ENCODE measurements at regions not wholly inside any gene's neighbourhood (a gene's known extent, or its start where the extent isn't known, plus 50 kb on each side); places are given as distances from the start of the nearest gene placed in this dataset.
A peak's percentile ranks its signal among the peaks of the same experiment; 100 is the strongest.

DNA sequence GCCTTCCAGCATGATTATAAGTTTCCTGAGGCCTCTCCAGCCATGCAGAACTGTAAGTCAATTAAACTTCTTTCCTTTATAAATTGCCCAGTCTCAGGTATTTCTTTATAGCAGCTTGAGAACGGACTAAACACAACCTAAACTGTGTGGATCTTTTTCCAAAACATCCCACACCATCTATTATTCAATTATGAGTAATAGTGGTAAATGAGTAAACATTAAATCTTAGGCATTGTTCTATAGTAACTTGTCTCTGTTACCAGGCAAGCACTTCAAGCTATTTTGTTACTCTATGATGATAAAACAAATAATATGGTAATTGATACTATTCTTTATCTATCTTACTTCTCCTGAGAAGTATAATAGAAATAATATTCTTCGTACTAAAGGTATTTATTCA, 536.9 kb upstream of the CHAC2 start:
- no peaks in the 10 kb centered on the region for H3K36me3 ChIP-seq (ENCODE audit: control insufficient read depth in 1 of 2, insufficient read depth in 2 of 2, low read length in 2 of 2)
- no peaks in the 10 kb centered on the region for H3K27me3 ChIP-seq (ENCODE audit: insufficient read depth, low read length)
- no peak overlapping the region for H3K14ac ChIP-seq (ENCODE audit: low read length)
- no CpG with 5 or more reads among the region's 2 CpGs for WGBS (ENCODE audit: extremely low coverage, insufficient coverage, insufficient read length)
- no peaks in the 10 kb centered on the region for H3K79me1 ChIP-seq (ENCODE audit: low read length)
- no peaks in the 10 kb centered on the region for H3K9me3 ChIP-seq (ENCODE audit: insufficient read depth, low read depth, low read length)
- no peak overlapping the region for H3K23ac ChIP-seq (ENCODE audit: low read length)
- no peak overlapping the region for H2AFZ ChIP-seq (ENCODE audit: insufficient read depth, low read length, poor library complexity)
- no peak overlapping the region for H3K27ac ChIP-seq (ENCODE audit: low read depth, low read length)
- no peak overlapping the region for H4K12ac ChIP-seq (ENCODE audit: low read depth, low read length)
- H2BK120ac ChIP-seq (ENCODE audit: insufficient read depth, low read length, poor library complexity) = no peak overlapping the region
- no peak overlapping the region for H4K8ac ChIP-seq (ENCODE audit: low read depth, low read length)
- no peaks in the 10 kb centered on the region for H3K4me1 ChIP-seq (ENCODE audit: control insufficient read depth in 1 of 2, insufficient read depth in 2 of 2, low read length in 2 of 2)
- no peak overlapping the region for H2BK5ac ChIP-seq (ENCODE audit: low read depth, low read length, poor library complexity)
- DNase-seq = no peak
- no peak overlapping the region for H2AK5ac ChIP-seq (ENCODE audit: low read length)
- H3K9ac ChIP-seq (ENCODE audit: low read length) = no peak overlapping the region
- H3K79me2 ChIP-seq (ENCODE audit: control insufficient read depth, insufficient read depth, low read length, poor library complexity) = no peaks in the 10 kb centered on the region
- no peak overlapping the region for H3K4ac ChIP-seq (ENCODE audit: low read depth, low read length)
- H3K4me2 ChIP-seq (ENCODE audit: low read length) = no peak overlapping the region
- H3K18ac ChIP-seq (ENCODE audit: low read length) = no peak overlapping the region
- no peak overlapping the region for H2BK12ac ChIP-seq (ENCODE audit: low read length)
- H3K4me3 ChIP-seq (ENCODE audit: low read depth, low read length) = no peak overlapping the region
- no peak overlapping the region for H4K91ac ChIP-seq (ENCODE audit: low read depth, low read length)

DNA sequence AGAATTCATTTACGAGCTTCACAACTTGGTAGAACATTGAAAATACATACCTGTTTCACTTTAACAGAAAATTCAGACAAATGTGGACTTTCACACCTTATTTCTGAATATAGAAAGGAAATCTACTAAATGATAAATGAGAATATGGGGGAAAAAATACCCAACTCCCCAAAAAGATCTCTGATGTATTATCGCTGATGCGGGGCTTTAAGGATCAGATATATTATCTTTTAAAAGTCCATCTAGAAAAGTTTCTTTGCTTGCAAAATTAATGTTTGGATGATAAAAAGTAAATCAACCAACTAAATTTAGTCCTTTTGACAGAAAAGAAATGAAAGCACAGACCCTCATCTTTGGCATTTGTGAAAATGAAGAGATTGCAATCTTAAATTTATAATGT, 540.1 kb upstream of the CHAC2 start:
- Histone ChIP-seq H2AK5ac (ENCODE audit: low read length) (no peak overlapping the region), H3K79me2 (ENCODE audit: control insufficient read depth, insufficient read depth, low read length, poor library complexity) (no peaks in the 10 kb centered on the region), H2AFZ (ENCODE audit: insufficient read depth, low read length, poor library complexity) (no peak overlapping the region), H3K4me3 (ENCODE audit: low read depth, low read length) (no peak overlapping the region), H4K12ac (ENCODE audit: low read depth, low read length) (no peak overlapping the region), H3K36me3 (ENCODE audit: control insufficient read depth in 1 of 2, insufficient read depth in 2 of 2, low read length in 2 of 2) (no peaks in the 10 kb centered on the region), H2BK12ac (ENCODE audit: low read length) (no peak overlapping the region), H3K27ac (ENCODE audit: low read depth, low read length) (no peak overlapping the region), H4K91ac (ENCODE audit: low read depth, low read length) (no peak overlapping the region), H3K9ac (ENCODE audit: low read length) (no peak overlapping the region), H4K8ac (ENCODE audit: low read depth, low read length) (no peak overlapping the region), H3K23ac (ENCODE audit: low read length) (no peak overlapping the region), H3K4ac (ENCODE audit: low read depth, low read length) (no peak overlapping the region), H3K9me3 (ENCODE audit: insufficient read depth, low read depth, low read length) (no peaks in the 10 kb centered on the region), H3K79me1 (ENCODE audit: low read length) (no peaks in the 10 kb centered on the region), H3K27me3 (ENCODE audit: insufficient read depth, low read length) (no peaks in the 10 kb centered on the region), H3K18ac (ENCODE audit: low read length) (no peak overlapping the region), H3K4me1 (ENCODE audit: control insufficient read depth in 1 of 2, insufficient read depth in 2 of 2, low read length in 2 of 2) (no peaks in the 10 kb centered on the region), H3K4me2 (ENCODE audit: low read length) (no peak overlapping the region), H3K14ac (ENCODE audit: low read length) (no peak overlapping the region), H2BK120ac (ENCODE audit: insufficient read depth, low read length, poor library complexity) (no peak overlapping the region), H2BK5ac (ENCODE audit: low read depth, low read length, poor library complexity) (no peak overlapping the region)
- no peak for DNase-seq
- WGBS (ENCODE audit: extremely low coverage, insufficient coverage, insufficient read length) = no CpG with 5 or more reads among the region's 3 CpGs

DNA sequence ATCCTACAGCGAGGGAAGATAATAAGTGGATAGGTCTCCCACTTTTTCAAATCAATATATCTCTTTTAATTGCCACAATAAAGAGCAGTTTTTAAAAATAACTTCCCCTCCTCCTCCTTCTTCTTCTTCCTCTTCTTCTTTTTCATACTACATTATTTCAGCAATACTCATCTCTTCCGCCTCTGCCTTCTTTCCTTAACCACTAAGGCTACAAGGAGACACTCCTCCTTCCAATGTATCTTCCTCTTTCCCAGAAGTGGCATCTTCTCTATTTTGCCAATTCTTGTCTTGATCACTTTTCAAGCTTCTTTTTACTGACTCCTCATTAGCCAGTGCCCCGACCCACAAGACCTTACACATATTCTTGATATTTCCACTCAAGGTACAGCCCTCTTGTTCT, 546.6 kb upstream of the CHAC2 start:
- H4K91ac ChIP-seq (ENCODE audit: low read depth, low read length) = no peak overlapping the region
- H4K12ac ChIP-seq (ENCODE audit: low read depth, low read length) = no peak overlapping the region
- H2AFZ ChIP-seq (ENCODE audit: insufficient read depth, low read length, poor library complexity) = no peak overlapping the region
- H2BK12ac ChIP-seq (ENCODE audit: low read length) = no peak overlapping the region
- H3K9me3 ChIP-seq (ENCODE audit: insufficient read depth, low read depth, low read length) = peaks cover 4% of the 10 kb centered on the region
- no peak overlapping the region for H4K8ac ChIP-seq (ENCODE audit: low read depth, low read length)
- DNase-seq = no peak
- no peak overlapping the region for H3K18ac ChIP-seq (ENCODE audit: low read length)
- no peak overlapping the region for H3K27ac ChIP-seq (ENCODE audit: low read depth, low read length)
- H3K4me1 ChIP-seq (ENCODE audit: control insufficient read depth in 1 of 2, insufficient read depth in 2 of 2, low read length in 2 of 2) = no peaks in the 10 kb centered on the region
- H3K9ac ChIP-seq (ENCODE audit: low read length) = no peak overlapping the region
- H3K79me2 ChIP-seq (ENCODE audit: control insufficient read depth, insufficient read depth, low read length, poor library complexity) = no peaks in the 10 kb centered on the region
- H3K14ac ChIP-seq (ENCODE audit: low read length) = no peak overlapping the region
- H3K4me3 ChIP-seq (ENCODE audit: low read depth, low read length) = no peak overlapping the region
- H3K23ac ChIP-seq (ENCODE audit: low read length) = no peak overlapping the region
- 100% methylated on average over 1 of the region's 3 CpGs for WGBS (ENCODE audit: extremely low coverage, insufficient coverage, insufficient read length)
- H2BK5ac ChIP-seq (ENCODE audit: low read depth, low read length, poor library complexity) = no peak overlapping the region
- no peak overlapping the region for H2BK120ac ChIP-seq (ENCODE audit: insufficient read depth, low read length, poor library complexity)
- H3K27me3 ChIP-seq (ENCODE audit: insufficient read depth, low read length) = no peaks in the 10 kb centered on the region
- H3K79me1 ChIP-seq (ENCODE audit: low read length) = no peaks in the 10 kb centered on the region
- H2AK5ac ChIP-seq (ENCODE audit: low read length) = no peak overlapping the region
- no peak overlapping the region for H3K4ac ChIP-seq (ENCODE audit: low read depth, low read length)
- no peak overlapping the region for H3K4me2 ChIP-seq (ENCODE audit: low read length)
- no peaks in the 10 kb centered on the region for H3K36me3 ChIP-seq (ENCODE audit: control insufficient read depth in 1 of 2, insufficient read depth in 2 of 2, low read length in 2 of 2)

DNA sequence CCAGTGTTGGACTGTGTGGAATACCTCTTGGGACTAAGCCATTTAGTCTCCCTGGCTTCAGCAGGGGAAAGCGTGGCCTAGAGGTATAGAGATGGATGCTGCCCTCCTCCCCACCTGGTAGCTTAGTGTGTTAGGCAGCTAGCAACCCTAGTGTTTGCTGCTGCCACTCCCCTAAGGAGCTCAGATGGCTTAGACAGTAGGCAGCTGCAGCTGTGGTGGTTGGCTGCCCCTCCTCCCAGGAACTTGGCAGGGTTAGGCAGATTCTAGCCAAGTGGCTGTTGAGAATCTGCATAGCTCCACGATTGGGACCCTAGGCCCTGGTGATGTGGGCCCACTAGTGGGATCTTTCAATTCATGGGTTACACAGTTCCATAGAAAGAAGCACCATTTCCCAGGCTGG, 550.4 kb upstream of the CHAC2 start:
- Histone ChIP-seq H3K9me3 (ENCODE audit: insufficient read depth, low read depth, low read length) (peaks cover 4% of the 10 kb centered on the region), H3K27me3 (ENCODE audit: insufficient read depth, low read length) (no peaks in the 10 kb centered on the region), H4K8ac (ENCODE audit: low read depth, low read length) (no peak overlapping the region), H3K27ac (ENCODE audit: low read depth, low read length) (no peak overlapping the region), H4K12ac (ENCODE audit: low read depth, low read length) (no peak overlapping the region), H3K9ac (ENCODE audit: low read length) (no peak overlapping the region), H3K36me3 (ENCODE audit: control insufficient read depth in 1 of 2, insufficient read depth in 2 of 2, low read length in 2 of 2) (no peaks in the 10 kb centered on the region), H3K79me2 (ENCODE audit: control insufficient read depth, insufficient read depth, low read length, poor library complexity) (no peaks in the 10 kb centered on the region), H3K79me1 (ENCODE audit: low read length) (no peaks in the 10 kb centered on the region), H3K14ac (ENCODE audit: low read length) (no peak overlapping the region), H2BK12ac (ENCODE audit: low read length) (no peak overlapping the region), H3K4me2 (ENCODE audit: low read length) (no peak overlapping the region), H3K4me1 (ENCODE audit: control insufficient read depth in 1 of 2, insufficient read depth in 2 of 2, low read length in 2 of 2) (no peaks in the 10 kb centered on the region), H3K23ac (ENCODE audit: low read length) (no peak overlapping the region), H2AK5ac (ENCODE audit: low read length) (no peak overlapping the region), H3K18ac (ENCODE audit: low read length) (no peak overlapping the region), H3K4ac (ENCODE audit: low read depth, low read length) (no peak overlapping the region), H4K91ac (ENCODE audit: low read depth, low read length) (no peak overlapping the region), H2AFZ (ENCODE audit: insufficient read depth, low read length, poor library complexity) (no peak overlapping the region), H2BK120ac (ENCODE audit: insufficient read depth, low read length, poor library complexity) (no peak overlapping the region), H3K4me3 (ENCODE audit: low read depth, low read length) (peak overlapping the region; percentile 33), H2BK5ac (ENCODE audit: low read depth, low read length, poor library complexity) (no peak overlapping the region)
- no peak for DNase-seq
- WGBS (ENCODE audit: extremely low coverage, insufficient coverage, insufficient read length) = no CpG with 5 or more reads among the region's 2 CpGs

DNA sequence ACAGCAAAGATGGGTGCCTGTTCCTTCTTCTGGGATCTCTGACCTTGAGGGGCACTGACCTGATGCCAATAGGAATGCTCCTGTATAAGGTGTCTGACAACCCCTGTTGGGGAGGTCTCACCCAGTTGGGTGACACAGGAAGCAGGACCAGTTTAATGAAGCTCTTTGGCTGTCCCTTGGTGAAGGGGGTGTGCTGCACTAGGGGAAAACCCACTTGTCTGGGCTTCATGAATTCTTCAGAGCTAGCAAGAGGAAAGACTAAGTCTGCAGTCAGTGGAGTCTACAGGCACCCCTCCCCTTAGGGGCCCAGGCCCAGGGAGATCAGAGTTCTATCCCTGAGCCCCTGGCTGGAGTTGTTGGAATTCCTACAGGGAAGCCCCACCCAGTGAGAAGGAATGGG, 550.8 kb upstream of the CHAC2 start:
- no peaks in the 10 kb centered on the region for H3K36me3 ChIP-seq (ENCODE audit: control insufficient read depth in 1 of 2, insufficient read depth in 2 of 2, low read length in 2 of 2)
- no peak overlapping the region for H3K4me3 ChIP-seq (ENCODE audit: low read depth, low read length)
- H3K9me3 ChIP-seq (ENCODE audit: insufficient read depth, low read depth, low read length) = peaks cover 4% of the 10 kb centered on the region
- H2AFZ ChIP-seq (ENCODE audit: insufficient read depth, low read length, poor library complexity) = no peak overlapping the region
- H3K14ac ChIP-seq (ENCODE audit: low read length) = no peak overlapping the region
- no peak overlapping the region for H2BK5ac ChIP-seq (ENCODE audit: low read depth, low read length, poor library complexity)
- no peaks in the 10 kb centered on the region for H3K27me3 ChIP-seq (ENCODE audit: insufficient read depth, low read length)
- H3K4me2 ChIP-seq (ENCODE audit: low read length) = no peak overlapping the region
- no peaks in the 10 kb centered on the region for H3K79me1 ChIP-seq (ENCODE audit: low read length)
- no peak overlapping the region for H2BK120ac ChIP-seq (ENCODE audit: insufficient read depth, low read length, poor library complexity)
- no peak overlapping the region for H3K4ac ChIP-seq (ENCODE audit: low read depth, low read length)
- H4K8ac ChIP-seq (ENCODE audit: low read depth, low read length) = no peak overlapping the region
- no peaks in the 10 kb centered on the region for H3K79me2 ChIP-seq (ENCODE audit: control insufficient read depth, insufficient read depth, low read length, poor library complexity)
- DNase-seq = no peak
- no peak overlapping the region for H3K9ac ChIP-seq (ENCODE audit: low read length)
- no peak overlapping the region for H4K91ac ChIP-seq (ENCODE audit: low read depth, low read length)
- H2AK5ac ChIP-seq (ENCODE audit: low read length) = no peak overlapping the region
- H3K4me1 ChIP-seq (ENCODE audit: control insufficient read depth in 1 of 2, insufficient read depth in 2 of 2, low read length in 2 of 2) = no peaks in the 10 kb centered on the region
- H3K27ac ChIP-seq (ENCODE audit: low read depth, low read length) = no peak overlapping the region
- no peak overlapping the region for H3K18ac ChIP-seq (ENCODE audit: low read length)
- H4K12ac ChIP-seq (ENCODE audit: low read depth, low read length) = no peak overlapping the region
- no peak overlapping the region for H3K23ac ChIP-seq (ENCODE audit: low read length)
- H2BK12ac ChIP-seq (ENCODE audit: low read length) = no peak overlapping the region

Measured in trophoblast cell (in vitro differentiated cells and primary cell).